SK-N-SH (cell line): ENCODE measurements at regions not wholly inside any gene's neighbourhood (a gene's known extent, or its start where the extent isn't known, plus 50 kb on each side); places are given as distances from the start of the nearest gene placed in this dataset.

ENCODE experiments used
- CTCF ChIA-PET: fragments of 300-600, 350-600 bp; formaldehyde crosslinking; extraction: SDS; loops from one replicate; lab custom pipeline; 2021; lab: Yijun Ruan, JAX
- POLR2A ChIA-PET: fragments of 350-600 bp; sonication (Branson Sonifier 250); formaldehyde crosslinking; extraction: SDS; loops from one replicate; lab custom pipeline; 2020; ENCODE audit warnings: antibody characterized with exemption, inconsistent platforms; lab: Yijun Ruan, JAX
- DNase-seq: peaks from one replicate; pipeline ENCODE4 v3.0.0; 2012
- H2AFZ ChIP-seq: fragments of 200-600 bp; sonication (generic); 2 replicates; pipeline ENCODE4 v1.8.1; 2016; ENCODE audit warnings: antibody characterized with exemption, mild to moderate bottlenecking, low read depth
- H3F3A ChIP-seq: fragments of 200-600 bp; sonication (generic); replicated peaks from 2 replicates; pipeline ENCODE3; 2016; ENCODE audit warnings: antibody characterized with exemption, mild to moderate bottlenecking; ENCODE audit not compliant: insufficient read depth
- H3K27ac ChIP-seq, 2 experiments: fragments of 200-500 bp in 1 of 2; fragments of 200-600 bp in 1 of 2; sonication (Bioruptor generic) in 1 of 2; sonication (generic), shearing (Covaris generic) in 1 of 2; 2 replicates each; pipeline versions ENCODE4 v1.5.1 to v1.6.1; 2014 to 2016; ENCODE audit warnings: low read depth in 2 of 2, inconsistent platforms in 1 of 2, low read length in 1 of 2, mild to moderate bottlenecking in 1 of 2, mixed read lengths in 1 of 2
- H3K27me3 ChIP-seq: fragments of 200-600 bp; sonication (generic), shearing (Covaris generic); 2 replicates; pipeline ENCODE4 v1.6.1; 2016; ENCODE audit warnings: mixed run types; ENCODE audit not compliant: insufficient read depth
- H3K36me3 ChIP-seq, 2 experiments: fragments of 200-500 bp in 1 of 2; fragments of 200-600 bp in 1 of 2; sonication (Bioruptor generic) in 1 of 2; sonication (generic) in 1 of 2; replicated peaks in 1 of 2; 2 replicates each; pipeline versions ENCODE3 to v1.5.1; 2014 to 2016; ENCODE audit warnings: low read length in 1 of 2, mild to moderate bottlenecking in 1 of 2; ENCODE audit not compliant: insufficient read depth in 2 of 2, control insufficient read depth in 1 of 2
- H3K4me1 ChIP-seq, 2 experiments: fragments of 200-500 bp in 1 of 2; fragments of 200-600 bp in 1 of 2; sonication (Bioruptor generic) in 1 of 2; sonication (generic), shearing (Covaris generic) in 1 of 2; 2 replicates each; pipeline versions ENCODE4 v1.5.1 to v1.6.1; 2014 to 2016; ENCODE audit warnings: low read depth in 1 of 2, low read length in 1 of 2, mixed run types in 1 of 2; ENCODE audit not compliant: insufficient read depth in 2 of 2, control insufficient read depth in 1 of 2
- H3K4me2 ChIP-seq: fragments of 200-600 bp; sonication (generic), shearing (Covaris generic); 2 replicates; pipeline ENCODE4 v1.6.1; 2017; ENCODE audit warnings: mixed run types
- H3K4me3 ChIP-seq, 2 experiments: fragments of 200-500 bp in 1 of 2; fragments of 200-600 bp in 1 of 2; sonication (Bioruptor generic) in 1 of 2; sonication (generic), shearing (Covaris generic) in 1 of 2; 2 replicates each; pipeline versions ENCODE4 v1.5.1 to v1.8.1; 2014 to 2016; ENCODE audit warnings: low read depth in 2 of 2, inconsistent platforms in 1 of 2, low read length in 1 of 2, mild to moderate bottlenecking in 1 of 2, mixed read lengths in 1 of 2, moderate library complexity in 1 of 2
- H3K79me2 ChIP-seq: fragments of 200-600 bp; sonication (generic); 2 replicates; pipeline ENCODE4 v1.8.1; 2017; ENCODE audit warnings: mild to moderate bottlenecking; ENCODE audit not compliant: insufficient read depth
- H3K9ac ChIP-seq: fragments of 200-600 bp; sonication (generic); 2 replicates; pipeline ENCODE4 v1.6.1; 2017; ENCODE audit warnings: mixed run types
- H3K9me2 ChIP-seq: fragments of 200-600 bp; sonication (generic); 2 replicates; pipeline ENCODE4 v1.6.1; 2017; ENCODE audit warnings: mixed run types
- H3K9me3 ChIP-seq: fragments of 200-600 bp; sonication (generic); 2 replicates; pipeline ENCODE4 v1.6.1; 2017; ENCODE audit warnings: mixed run types, mild to moderate bottlenecking, moderate library complexity
- H4K20me1 ChIP-seq: fragments of 200-600 bp; sonication (generic); 2 replicates; pipeline ENCODE4 v1.6.1; 2017; ENCODE audit warnings: mild to moderate bottlenecking, mixed run types; ENCODE audit not compliant: insufficient read depth
- CHD2 ChIP-seq: fragments of 150-350 bp; IDR thresholded peaks from 2 replicates; pipeline ENCODE4 v1.6.1; 2018; ENCODE audit warnings: low read length; ENCODE audit not compliant: partially characterized antibody
- CTCF ChIP-seq: fragments of 200-600 bp; sonication (generic); IDR thresholded peaks from 2 replicates; pipeline ENCODE4 v1.6.1; 2017; ENCODE audit warnings: antibody characterized with exemption, mild to moderate bottlenecking, moderate library complexity
- ELF1 ChIP-seq: IDR thresholded peaks from 2 replicates; pipeline ENCODE4 v1.4.0; 2012
- EP300 ChIP-seq, 2 experiments: IDR thresholded peaks; 2 replicates each; pipeline versions ENCODE4 v1.4.0 to v1.6.1; 2012; ENCODE audit warnings: borderline replicate concordance in 1 of 2, low read depth in 1 of 2, low read length in 1 of 2
- FOSL2 ChIP-seq: IDR thresholded peaks from 2 replicates; pipeline ENCODE4 v1.4.0; 2012; ENCODE audit warnings: low read depth, mild to moderate bottlenecking, moderate library complexity, borderline replicate concordance
- FOXJ3 ChIP-seq: sonication (generic); formaldehyde crosslinking; IDR thresholded peaks from 2 replicates; pipeline ENCODE4 v1.5.1; 2020; ENCODE audit warnings: mild to moderate bottlenecking, missing genetic modification reagents
- GABPA ChIP-seq: IDR thresholded peaks from 2 replicates; pipeline ENCODE4 v1.4.0; 2012; ENCODE audit warnings: low read depth, mild to moderate bottlenecking
- GATA2 ChIP-seq: sonication (generic); formaldehyde crosslinking; IDR thresholded peaks from 2 replicates; pipeline ENCODE4 v1.5.0; 2020; ENCODE audit warnings: mild to moderate bottlenecking, missing genetic modification reagents
- IRF3 ChIP-seq: fragments of 150-350 bp; IDR thresholded peaks from 2 replicates; pipeline ENCODE4 v1.6.1; 2016; ENCODE audit warnings: mild to moderate bottlenecking, low read depth, low read length
- JUND ChIP-seq: IDR thresholded peaks from 2 replicates; pipeline ENCODE4 v1.4.0; 2012
- NRF1 ChIP-seq: IDR thresholded peaks from 2 replicates; pipeline ENCODE4 v1.6.1; 2012; ENCODE audit warnings: low read depth, mild to moderate bottlenecking, low read length
- PBX3 ChIP-seq: IDR thresholded peaks from 2 replicates; pipeline ENCODE4; 2012
- POLR2AphosphoS5 ChIP-seq: IDR thresholded peaks from 2 replicates; pipeline ENCODE4 v1.6.1; 2012; ENCODE audit warnings: low read depth, low read length
- RAD21 ChIP-seq: IDR thresholded peaks from 2 replicates; pipeline ENCODE4 v1.6.1; 2012; ENCODE audit warnings: mild to moderate bottlenecking, low read length
- RCOR1 ChIP-seq: fragments of 150-350 bp; IDR thresholded peaks from 2 replicates; pipeline ENCODE4 v1.6.1; 2017; ENCODE audit warnings: antibody characterized with exemption, low read length
- RFX5 ChIP-seq: IDR thresholded peaks from 2 replicates; pipeline ENCODE4 v1.6.1; 2012; ENCODE audit warnings: mild to moderate bottlenecking, improper control_type of control experiment, low read length
- RXRA ChIP-seq: IDR thresholded peaks from 2 replicates; pipeline ENCODE4 v1.4.0; 2012; ENCODE audit warnings: low read depth, mild to moderate bottlenecking, borderline replicate concordance
- TAF1 ChIP-seq: IDR thresholded peaks from 2 replicates; pipeline ENCODE4 v1.6.1; 2012; ENCODE audit warnings: low read depth, mild to moderate bottlenecking, low read length, moderate library complexity, borderline replicate concordance
- TCF12 ChIP-seq: IDR thresholded peaks from 2 replicates; pipeline ENCODE4 v1.4.0; 2012
- TEAD4 ChIP-seq: IDR thresholded peaks from 2 replicates; pipeline ENCODE4 v1.4.0; 2012; ENCODE audit warnings: mild to moderate bottlenecking, borderline replicate concordance; ENCODE audit not compliant: insufficient read depth
- USF2 ChIP-seq: fragments of 150-350 bp; IDR thresholded peaks from 2 replicates; pipeline ENCODE4 v1.6.1; 2017; ENCODE audit warnings: antibody characterized with exemption, low read length, low read depth, borderline replicate concordance
- ZBTB33 ChIP-seq: IDR thresholded peaks from 2 replicates; pipeline ENCODE4 v1.4.0; 2012; ENCODE audit warnings: low read depth, borderline replicate concordance
- WGBS: methylation state at CpG from one replicate; pipeline ENCODE4 v1.1.6; 2017; ENCODE audit warnings: low lambda C conversion rate; 5-methylcytosine and 5-hydroxymethylcytosine counted together

- no peaks in the 10 kb centered on the region; a peak in 1 of 4 replicates for H3K4me1 ChIP-seq
- H3F3A ChIP-seq: no peaks in the 10 kb centered on the region
- no peaks in the 10 kb centered on the region for H3K79me2 ChIP-seq
- CTCF ChIA-PET: interaction anchor here (1.0 to 1.4 kb wide), 2 partner anchors 34 to 39 kb away, joined by 3 to 4 read pairs; no protein-coding TSS in a partner anchor
- no peaks in the 10 kb centered on the region for H3K9me2 ChIP-seq
- WGBS: 10% methylated on average over 1 of the region's 1 CpG
- no peaks in the 10 kb centered on the region for H3K27me3 ChIP-seq
- POLR2A ChIA-PET: no interaction called here
- DNase-seq: no peak
- H3K4me3 ChIP-seq: no peak overlapping the region
- no peaks in the 10 kb centered on the region for H4K20me1 ChIP-seq
- no peak overlapping the region for H2AFZ ChIP-seq
- H3K9ac ChIP-seq: no peak overlapping the region
- H3K36me3 ChIP-seq: no peaks in the 10 kb centered on the region
- TF ChIP-seq ZBTB33: no peak
- TF ChIP-seq TEAD4: no peak
- TF ChIP-seq JUND: no peak
- TF ChIP-seq ELF1: no peak
- TF ChIP-seq USF2: no peak
- no peak for TF ChIP-seq CHD2
- TF ChIP-seq CTCF: no peak
- TF ChIP-seq NRF1: no peak
- no peak for TF ChIP-seq RXRA
- no peak for TF ChIP-seq GABPA
- TF ChIP-seq TCF12: no peak
- no peak for TF ChIP-seq FOXJ3 (CRISPR knock-in tag)
- TF ChIP-seq RCOR1: no peak
- H3K4me2 ChIP-seq: no peak overlapping the region
- H3K9me3 ChIP-seq: no peaks in the 10 kb centered on the region
- H3K27ac ChIP-seq: no peak overlapping the region
These were observed 50.9 kb upstream of the CD36 start for GRCh38 chr7:80587538-80587937.

GRCh38 chr7:80588591-80588990, 49.9 kb upstream of the CD36 start:
- Histone ChIP-seq H3K4me3 (no peak overlapping the region), H3K9me3 (no peaks in the 10 kb centered on the region), H3K4me2 (no peak overlapping the region), H3K9ac (no peak overlapping the region), H3K9me2 (no peaks in the 10 kb centered on the region), H3K27me3 (no peaks in the 10 kb centered on the region), H3K36me3 (no peaks in the 10 kb centered on the region), H3K27ac (no peak overlapping the region), H3K79me2 (no peaks in the 10 kb centered on the region), H3K4me1 (no peaks in the 10 kb centered on the region; a peak in 1 of 4 replicates), H2AFZ (no peak overlapping the region), H3F3A (no peaks in the 10 kb centered on the region), H4K20me1 (no peaks in the 10 kb centered on the region)
- 75% methylated on average over 3 of the region's 3 CpGs for whole genome bisulfite sequencing
- ChIA-PET POLR2A (no interaction called here), CTCF (interaction anchor here (1.0 kb wide), 1 partner anchor 12 kb away, joined by 3 read pairs; no protein-coding TSS in a partner anchor)
- DNase-seq: no peak
- TF ChIP-seq PBX3: no peak
- TF ChIP-seq RFX5: no peak
- TF ChIP-seq IRF3: no peak
- TF ChIP-seq FOSL2: no peak
- no peak for TF ChIP-seq POLR2AphosphoS5
- TF ChIP-seq RCOR1: no peak
- no peak for TF ChIP-seq RXRA
- TF ChIP-seq TAF1: no peak
- TF ChIP-seq RAD21: no peak
- no peak for TF ChIP-seq USF2
- no peak for TF ChIP-seq EP300 (IDR thresholded peaks at IDR 0.05; ENCODE audit: borderline replicate concordance in 1 of 2, low read depth in 1 of 2, low read length in 1 of 2)
- no peak for TF ChIP-seq GATA2 (CRISPR knock-in tag)
